ENCODE measurements at regions not wholly inside any gene's neighbourhood (a gene's known extent, or its start where the extent isn't known, plus 50 kb on each side); places are given as distances from the start of the nearest gene placed in this dataset.

DNA sequence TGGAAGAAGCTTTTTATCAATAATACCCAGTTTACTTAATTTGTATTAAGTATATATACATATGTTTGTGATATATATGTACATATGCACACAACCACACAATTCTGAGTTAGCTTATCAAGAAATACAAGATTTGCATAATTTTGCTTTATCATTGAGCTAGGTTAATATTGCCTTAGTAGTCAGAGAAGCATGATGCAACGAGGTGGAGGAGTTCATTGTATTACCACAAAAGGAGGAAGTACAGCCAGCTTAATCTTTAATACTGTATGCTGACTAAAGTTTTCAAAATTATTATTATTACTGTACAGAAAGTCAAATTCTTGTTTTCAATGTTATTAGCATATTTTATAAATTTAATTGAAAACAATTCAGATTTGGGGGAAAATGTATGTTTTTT, 278.4 kb upstream of the PDGFD start:
- H2AFZ ChIP-seq (ENCODE audit: low read length, unreplicated experiment), result no peak overlapping the region
- no peaks in the 10 kb centered on the region for H3K36me3 ChIP-seq (ENCODE audit: insufficient read depth, low read length)
- H3K27ac ChIP-seq (ENCODE audit: low read depth, low read length), result no peak overlapping the region
- H3K79me2 ChIP-seq (ENCODE audit: control insufficient read depth, insufficient read depth, low read length, unreplicated experiment), result no peaks in the 10 kb centered on the region
- H3K27me3 ChIP-seq (ENCODE audit: insufficient read depth, low read length), result no peaks in the 10 kb centered on the region
- no peaks in the 10 kb centered on the region for H3K4me1 ChIP-seq (ENCODE audit: control insufficient read depth, insufficient read depth, low read length, unreplicated experiment)
- no peak overlapping the region for H3K4me3 ChIP-seq (ENCODE audit: low read depth, low read length)

DNA sequence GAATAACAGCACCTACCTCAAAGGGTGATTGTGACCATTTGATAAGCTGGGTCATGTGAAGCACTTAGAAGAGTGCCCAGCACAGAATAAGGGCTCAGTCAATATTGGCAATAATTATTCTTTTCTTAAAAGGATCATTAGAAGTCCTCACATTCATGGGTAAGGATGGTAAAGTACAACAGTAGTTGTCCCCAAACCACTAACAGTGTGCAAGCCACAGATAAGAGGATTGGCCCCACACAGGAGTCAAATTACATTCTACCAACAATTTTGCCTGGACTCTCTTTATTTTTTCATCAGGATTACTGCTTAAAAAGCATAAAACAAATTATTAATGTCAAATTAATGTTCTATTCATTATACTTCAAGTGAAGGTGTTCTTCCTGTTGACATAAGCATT, 271.5 kb upstream of the PDGFD start:
- no peaks in the 10 kb centered on the region for H3K27me3 ChIP-seq (ENCODE audit: insufficient read depth, low read length)
- H3K27ac ChIP-seq (ENCODE audit: low read depth, low read length), result no peak overlapping the region
- no peak overlapping the region for H3K4me3 ChIP-seq (ENCODE audit: low read depth, low read length)
- no peak overlapping the region for H2AFZ ChIP-seq (ENCODE audit: low read length, unreplicated experiment)
- H3K4me1 ChIP-seq (ENCODE audit: control insufficient read depth, insufficient read depth, low read length, unreplicated experiment), result no peaks in the 10 kb centered on the region
- no peaks in the 10 kb centered on the region for H3K79me2 ChIP-seq (ENCODE audit: control insufficient read depth, insufficient read depth, low read length, unreplicated experiment)
- no peaks in the 10 kb centered on the region for H3K36me3 ChIP-seq (ENCODE audit: insufficient read depth, low read length)

DNA sequence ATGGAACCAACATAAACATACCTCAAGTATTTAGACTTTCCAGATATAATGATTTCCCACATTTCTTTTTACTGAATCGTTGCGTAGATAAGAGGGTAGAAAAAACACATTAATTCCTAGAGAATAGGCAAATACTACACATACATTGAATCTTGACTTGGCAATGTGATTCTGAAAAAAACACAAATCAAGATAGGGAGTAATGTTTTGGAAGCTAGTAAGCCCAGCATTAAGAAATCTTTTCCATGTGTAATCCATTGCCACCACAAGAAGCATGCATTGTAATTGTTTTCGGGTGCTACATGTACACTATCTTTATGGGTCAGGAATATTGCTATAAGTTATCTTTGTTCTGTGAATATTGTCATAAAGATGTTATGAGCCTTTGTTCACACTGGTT, 269.8 kb upstream of the PDGFD start:
- Histone ChIP-seq H3K79me2 (ENCODE audit: control insufficient read depth, insufficient read depth, low read length, unreplicated experiment) (no peaks in the 10 kb centered on the region), H3K27me3 (ENCODE audit: insufficient read depth, low read length) (no peaks in the 10 kb centered on the region), H3K4me3 (ENCODE audit: low read depth, low read length) (no peak overlapping the region), H3K36me3 (ENCODE audit: insufficient read depth, low read length) (no peaks in the 10 kb centered on the region), H2AFZ (ENCODE audit: low read length, unreplicated experiment) (no peak overlapping the region), H3K27ac (ENCODE audit: low read depth, low read length) (no peak overlapping the region), H3K4me1 (ENCODE audit: control insufficient read depth, insufficient read depth, low read length, unreplicated experiment) (no peaks in the 10 kb centered on the region)

DNA sequence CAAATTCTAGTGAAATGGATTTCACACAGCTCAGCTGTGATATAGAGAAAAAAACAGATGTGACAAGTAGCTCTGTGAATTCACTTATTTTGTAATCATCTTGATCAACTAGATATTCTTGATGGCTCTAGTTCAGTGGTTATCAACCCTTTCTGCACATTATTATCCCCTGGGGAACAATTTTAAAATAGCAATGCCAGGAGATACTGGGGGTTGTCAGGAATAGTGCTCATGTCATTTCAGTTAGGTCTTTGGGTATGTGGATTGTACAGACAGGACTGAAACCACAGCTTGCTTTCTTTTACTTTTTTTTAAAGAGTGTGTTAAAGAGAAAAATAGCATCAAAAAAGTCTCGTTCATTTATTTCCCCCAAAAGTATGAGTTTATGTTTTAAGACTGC, 269.0 kb upstream of the PDGFD start:
- Histone ChIP-seq H3K4me1 (ENCODE audit: control insufficient read depth, insufficient read depth, low read length, unreplicated experiment) (no peaks in the 10 kb centered on the region), H3K4me3 (ENCODE audit: low read depth, low read length) (no peak overlapping the region), H3K36me3 (ENCODE audit: insufficient read depth, low read length) (no peaks in the 10 kb centered on the region), H2AFZ (ENCODE audit: low read length, unreplicated experiment) (no peak overlapping the region), H3K79me2 (ENCODE audit: control insufficient read depth, insufficient read depth, low read length, unreplicated experiment) (no peaks in the 10 kb centered on the region), H3K27ac (ENCODE audit: low read depth, low read length) (no peak overlapping the region), H3K27me3 (ENCODE audit: insufficient read depth, low read length) (no peaks in the 10 kb centered on the region)

DNA sequence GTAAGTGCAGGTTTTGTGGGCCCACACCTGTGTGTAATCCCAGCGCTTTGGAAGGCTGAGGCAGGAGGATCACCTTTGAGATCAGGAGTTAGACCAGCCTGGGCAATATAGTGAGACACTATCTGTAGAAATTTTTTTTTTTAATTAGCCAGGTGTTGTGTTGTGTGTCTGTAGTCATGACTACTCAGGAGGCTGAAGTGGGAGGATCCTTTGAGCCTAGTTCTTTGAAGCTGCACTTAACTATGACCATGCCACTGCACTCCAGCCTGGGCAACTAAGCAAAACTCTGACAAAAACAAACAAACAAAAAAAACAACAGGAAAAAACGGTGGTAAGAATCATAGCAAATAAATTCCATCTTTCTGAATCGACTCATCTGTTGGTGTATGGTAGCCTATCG, 268.6 kb upstream of the PDGFD start:
- no peak overlapping the region for H3K4me3 ChIP-seq (ENCODE audit: low read depth, low read length)
- no peaks in the 10 kb centered on the region for H3K27me3 ChIP-seq (ENCODE audit: insufficient read depth, low read length)
- no peaks in the 10 kb centered on the region for H3K36me3 ChIP-seq (ENCODE audit: insufficient read depth, low read length)
- no peaks in the 10 kb centered on the region for H3K79me2 ChIP-seq (ENCODE audit: control insufficient read depth, insufficient read depth, low read length, unreplicated experiment)
- no peak overlapping the region for H3K27ac ChIP-seq (ENCODE audit: low read depth, low read length)
- no peaks in the 10 kb centered on the region for H3K4me1 ChIP-seq (ENCODE audit: control insufficient read depth, insufficient read depth, low read length, unreplicated experiment)
- H2AFZ ChIP-seq (ENCODE audit: low read length, unreplicated experiment), result no peak overlapping the region

DNA sequence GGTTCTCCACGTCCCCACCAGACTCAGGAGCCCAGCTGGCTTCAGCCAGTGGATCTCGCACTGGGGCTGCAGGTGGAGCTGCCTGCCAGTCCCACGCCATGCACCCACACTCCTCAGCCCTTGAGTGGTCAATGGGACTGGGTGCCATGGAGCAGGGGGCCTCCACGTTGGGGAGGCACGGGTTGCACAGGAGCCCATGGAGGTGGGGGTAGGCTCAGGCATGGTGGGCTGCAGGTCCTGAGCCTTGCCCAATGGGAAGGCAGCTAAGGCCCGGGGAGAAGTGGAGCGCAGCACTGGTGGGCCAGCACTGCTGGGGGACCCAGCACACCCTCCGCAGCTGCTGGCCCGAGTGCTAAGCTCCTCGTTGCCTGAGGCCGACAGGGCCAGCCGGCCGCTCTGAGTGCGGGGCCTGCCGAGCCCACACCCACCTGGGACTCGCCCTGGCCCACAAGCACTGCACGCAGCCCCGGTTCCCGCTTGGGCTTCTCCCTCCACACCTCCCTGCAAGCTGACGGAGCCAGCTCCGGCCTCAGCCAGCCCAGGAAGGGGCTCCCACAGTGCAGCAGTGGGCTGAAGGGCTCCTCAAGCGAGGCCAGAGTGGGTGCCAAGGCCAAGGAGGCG, 258.5 kb upstream of the PDGFD start:
- Histone ChIP-seq H3K27me3 (ENCODE audit: insufficient read depth, low read length) (no peaks in the 10 kb centered on the region), H3K36me3 (ENCODE audit: insufficient read depth, low read length) (no peaks in the 10 kb centered on the region), H3K27ac (ENCODE audit: low read depth, low read length) (no peak overlapping the region), H3K4me1 (ENCODE audit: control insufficient read depth, insufficient read depth, low read length, unreplicated experiment) (no peaks in the 10 kb centered on the region), H3K4me3 (ENCODE audit: low read depth, low read length) (no peak overlapping the region), H2AFZ (ENCODE audit: low read length, unreplicated experiment) (no peak overlapping the region), H3K79me2 (ENCODE audit: control insufficient read depth, insufficient read depth, low read length, unreplicated experiment) (no peaks in the 10 kb centered on the region)

DNA sequence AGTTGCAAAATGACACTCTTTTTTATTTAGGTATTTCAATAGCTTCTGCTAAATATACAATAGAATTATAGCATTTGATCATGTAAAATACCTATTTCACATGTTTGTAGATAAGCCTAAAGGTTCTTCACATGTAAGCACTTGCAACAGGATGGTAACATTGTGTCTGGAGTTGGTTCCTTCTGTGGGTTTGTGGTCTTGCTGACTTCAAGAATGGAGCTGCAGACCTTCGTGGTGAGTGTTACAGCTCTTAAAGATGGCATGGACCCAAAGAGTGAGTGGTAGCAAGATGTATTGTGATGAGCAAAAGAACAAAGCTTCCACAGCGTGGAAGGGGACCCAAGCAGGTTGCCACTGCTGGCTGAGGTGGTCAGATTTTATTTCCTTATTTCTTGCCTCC, 246.4 kb upstream of the PDGFD start:
- Histone ChIP-seq H3K36me3 (ENCODE audit: insufficient read depth, low read length) (no peaks in the 10 kb centered on the region), H3K4me1 (ENCODE audit: control insufficient read depth, insufficient read depth, low read length, unreplicated experiment) (no peaks in the 10 kb centered on the region), H3K27me3 (ENCODE audit: insufficient read depth, low read length) (no peaks in the 10 kb centered on the region), H3K27ac (ENCODE audit: low read depth, low read length) (no peak overlapping the region), H2AFZ (ENCODE audit: low read length, unreplicated experiment) (no peak overlapping the region), H3K4me3 (ENCODE audit: low read depth, low read length) (no peak overlapping the region), H3K79me2 (ENCODE audit: control insufficient read depth, insufficient read depth, low read length, unreplicated experiment) (no peaks in the 10 kb centered on the region)

DNA sequence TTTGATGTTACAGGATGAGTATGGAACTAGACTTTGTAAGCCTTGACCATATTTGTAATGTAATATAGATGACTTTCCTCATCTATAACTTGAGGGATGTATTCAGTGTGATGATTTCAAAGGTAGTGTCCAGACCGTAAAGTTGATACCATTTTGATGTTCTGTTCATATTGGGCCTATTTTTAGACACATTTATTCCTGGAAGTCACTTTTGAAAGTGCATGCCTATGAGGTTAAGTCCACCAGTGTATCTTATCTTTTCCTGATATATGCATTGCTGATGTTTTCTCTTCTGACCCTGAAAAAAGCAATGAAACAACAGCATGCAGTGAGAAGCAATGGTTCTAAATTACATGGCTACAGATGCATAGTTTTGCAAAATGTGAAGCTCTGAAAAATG, 244.7 kb upstream of the PDGFD start:
- no peak overlapping the region for H3K27ac ChIP-seq (ENCODE audit: low read depth, low read length)
- H3K4me1 ChIP-seq (ENCODE audit: control insufficient read depth, insufficient read depth, low read length, unreplicated experiment), result peaks cover 10% of the 10 kb centered on the region
- H2AFZ ChIP-seq (ENCODE audit: low read length, unreplicated experiment), result no peak overlapping the region
- H3K79me2 ChIP-seq (ENCODE audit: control insufficient read depth, insufficient read depth, low read length, unreplicated experiment), result no peaks in the 10 kb centered on the region
- no peaks in the 10 kb centered on the region for H3K36me3 ChIP-seq (ENCODE audit: insufficient read depth, low read length)
- no peaks in the 10 kb centered on the region for H3K27me3 ChIP-seq (ENCODE audit: insufficient read depth, low read length)
- H3K4me3 ChIP-seq (ENCODE audit: low read depth, low read length), result no peak overlapping the region

DNA sequence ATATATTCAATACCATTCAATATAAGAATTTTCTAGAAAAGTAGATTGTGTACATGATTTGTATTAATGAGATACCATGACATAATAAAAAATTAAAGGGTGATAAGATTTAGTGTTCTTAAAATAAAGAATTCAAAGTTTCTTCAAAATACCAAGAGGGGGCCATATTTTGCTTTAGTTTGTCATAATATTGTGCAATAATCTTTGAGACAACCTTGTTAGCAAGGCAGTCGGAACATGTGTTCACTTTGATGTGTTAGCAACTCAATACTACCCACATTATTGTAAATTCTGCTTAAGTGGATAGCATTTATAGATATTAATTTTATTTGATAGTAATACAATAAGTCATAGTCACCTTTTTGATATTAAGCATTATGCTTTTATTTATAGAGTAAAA, 241.3 kb upstream of the PDGFD start:
- Histone ChIP-seq H3K79me2 (ENCODE audit: control insufficient read depth, insufficient read depth, low read length, unreplicated experiment) (no peaks in the 10 kb centered on the region), H3K4me3 (ENCODE audit: low read depth, low read length) (no peak overlapping the region), H3K27ac (ENCODE audit: low read depth, low read length) (no peak overlapping the region), H3K4me1 (ENCODE audit: control insufficient read depth, insufficient read depth, low read length, unreplicated experiment) (peaks cover 10% of the 10 kb centered on the region), H3K27me3 (ENCODE audit: insufficient read depth, low read length) (no peaks in the 10 kb centered on the region), H2AFZ (ENCODE audit: low read length, unreplicated experiment) (no peak overlapping the region), H3K36me3 (ENCODE audit: insufficient read depth, low read length) (no peaks in the 10 kb centered on the region)

DNA sequence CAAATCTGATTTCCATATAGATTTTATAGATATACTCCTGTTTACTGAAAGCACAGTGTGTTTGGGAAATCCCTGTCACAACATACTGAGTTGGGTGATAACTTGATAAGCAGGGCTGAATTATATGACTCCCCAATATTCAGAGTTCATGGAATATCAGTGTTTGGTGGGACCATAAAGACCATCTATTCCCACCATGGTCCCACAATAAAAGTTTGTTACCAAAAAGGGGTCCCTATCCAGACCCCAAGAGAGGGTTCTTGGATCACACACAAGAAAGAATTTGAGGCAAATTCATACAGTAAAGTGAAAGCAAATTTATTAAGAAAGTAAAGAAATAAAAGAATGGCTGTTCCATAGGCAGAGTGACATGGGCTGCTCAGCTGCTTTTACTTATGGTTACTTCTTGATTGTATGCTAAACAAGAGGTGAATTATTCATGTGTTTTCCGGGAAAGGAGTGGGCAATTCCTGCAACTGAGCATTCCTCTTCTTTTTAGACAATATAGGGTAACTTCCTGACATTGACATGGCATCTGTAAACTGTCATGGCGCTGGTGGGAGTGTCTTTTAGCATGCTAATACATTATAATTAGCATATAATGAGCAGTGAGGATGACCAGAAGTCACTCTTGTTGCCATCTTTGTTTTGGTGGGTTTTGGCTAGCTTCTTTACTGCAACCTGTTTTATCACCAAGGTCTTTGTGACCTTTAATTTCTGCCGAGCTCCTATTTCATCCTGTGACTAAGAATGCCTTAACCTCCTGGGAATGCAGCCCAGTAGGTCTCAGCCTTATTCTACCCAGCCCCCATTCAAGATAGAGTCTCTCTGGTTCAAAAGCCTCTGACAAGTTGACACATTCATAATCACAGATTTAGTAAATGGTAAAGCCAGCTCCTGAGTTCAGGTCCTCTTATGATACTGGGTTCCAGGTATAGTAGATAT, 240.6 kb upstream of the PDGFD start:
- H3K27ac ChIP-seq (ENCODE audit: low read depth, low read length), result no peak overlapping the region
- no peak overlapping the region for H2AFZ ChIP-seq (ENCODE audit: low read length, unreplicated experiment)
- H3K36me3 ChIP-seq (ENCODE audit: insufficient read depth, low read length), result no peaks in the 10 kb centered on the region
- no peaks in the 10 kb centered on the region for H3K79me2 ChIP-seq (ENCODE audit: control insufficient read depth, insufficient read depth, low read length, unreplicated experiment)
- H3K27me3 ChIP-seq (ENCODE audit: insufficient read depth, low read length), result no peaks in the 10 kb centered on the region
- no peak overlapping the region for H3K4me3 ChIP-seq (ENCODE audit: low read depth, low read length)
- H3K4me1 ChIP-seq (ENCODE audit: control insufficient read depth, insufficient read depth, low read length, unreplicated experiment), result peaks cover 10% of the 10 kb centered on the region
